ENCODE measurements at regions not wholly inside any gene's neighbourhood (a gene's known extent, or its start where the extent isn't known, plus 50 kb on each side); places are given as distances from the start of the nearest gene placed in this dataset.
A peak's percentile ranks its signal among the peaks of the same experiment; 100 is the strongest.
"Not testable (repeated sequence)": the region's sequence is repeated elsewhere in the genome, so short reads cannot be mapped to it uniquely, and the experiment has no call there.

- peaks cover 10% of the 10 kb centered on the region for H3K27me3 Mint-ChIP-seq
- H3K4me3 Mint-ChIP-seq: no peak overlapping the region
- H3K36me3 Mint-ChIP-seq: no peaks in the 10 kb centered on the region
- no peaks in the 10 kb centered on the region for H3K9me3 Mint-ChIP-seq (ENCODE audit: low read depth)
- no peaks in the 10 kb centered on the region for H3K4me1 Mint-ChIP-seq (ENCODE audit: low read depth)
- H3K27ac Mint-ChIP-seq: no peak overlapping the region
Measured at GRCh38 chr20:41715526-41715925, 97.3 kb upstream of the CHD6 start.

- Mint-ChIP-seq H3K36me3 (no peaks in the 10 kb centered on the region), H3K9me3 (ENCODE audit: low read depth) (no peaks in the 10 kb centered on the region), H3K4me3 (no peak overlapping the region), H3K27ac (no peak overlapping the region), H3K27me3 (peaks cover 10% of the 10 kb centered on the region), H3K4me1 (ENCODE audit: low read depth) (no peaks in the 10 kb centered on the region)
Measured at GRCh38 chr20:41714030-41714429, 95.9 kb upstream of the CHD6 start.

- Mint-ChIP-seq H3K27ac (no peak overlapping the region), H3K27me3 (no peaks in the 10 kb centered on the region), H3K36me3 (no peaks in the 10 kb centered on the region), H3K4me1 (ENCODE audit: low read depth) (no peaks in the 10 kb centered on the region), H3K4me3 (no peak overlapping the region), H3K9me3 (ENCODE audit: low read depth) (no peaks in the 10 kb centered on the region)
Measured at GRCh38 chr20:41704896-41705295, 86.7 kb upstream of the CHD6 start.

GRCh38 chr20:41702647-41703046 is 84.5 kb upstream of the CHD6 start:
- no peak overlapping the region for H3K4me3 Mint-ChIP-seq
- H3K9me3 Mint-ChIP-seq (ENCODE audit: low read depth): no peaks in the 10 kb centered on the region

GRCh38 chr20:41701588-41702348 is 83.6 kb upstream of the CHD6 start:
- Mint-ChIP-seq H3K27ac (no peak overlapping the region), H3K4me3 (no peak overlapping the region), H3K36me3 (no peaks in the 10 kb centered on the region), H3K4me1 (ENCODE audit: low read depth) (peaks cover 3% of the 10 kb centered on the region), H3K27me3 (peaks cover 4% of the 10 kb centered on the region), H3K9me3 (ENCODE audit: low read depth) (no peaks in the 10 kb centered on the region)

More at GRCh38 chr20:41702647-41703046, 84.5 kb upstream of the CHD6 start:
- Mint-ChIP-seq H3K27ac (no peak overlapping the region), H3K4me1 (ENCODE audit: low read depth) (peaks cover 1% of the 10 kb centered on the region), H3K36me3 (no peaks in the 10 kb centered on the region), H3K27me3 (peaks cover 3% of the 10 kb centered on the region)

GRCh38 chr20:41699673-41700072 is 81.5 kb upstream of the CHD6 start:
- H3K27me3 Mint-ChIP-seq: not testable (repeated sequence)

GRCh38 chr20:41697861-41698559 is 79.8 kb upstream of the CHD6 start:
- Mint-ChIP-seq H3K27ac (peak overlapping the region; percentile 25), H3K4me1 (ENCODE audit: low read depth) (peaks cover 15% of the 10 kb centered on the region), H3K4me3 (no peak overlapping the region), H3K27me3 (peaks cover 5% of the 10 kb centered on the region), H3K36me3 (no peaks in the 10 kb centered on the region), H3K9me3 (ENCODE audit: low read depth) (no peaks in the 10 kb centered on the region)

More at GRCh38 chr20:41699673-41700072, 81.5 kb upstream of the CHD6 start:
- H3K9me3 Mint-ChIP-seq (ENCODE audit: low read depth); H3K4me1 Mint-ChIP-seq (ENCODE audit: low read depth); H3K27ac Mint-ChIP-seq; H3K36me3 Mint-ChIP-seq; H3K4me3 Mint-ChIP-seq: not testable (repeated sequence)

GRCh38 chr20:41696428-41696827 is 78.3 kb upstream of the CHD6 start:
- Mint-ChIP-seq H3K27ac (no peak overlapping the region), H3K4me1 (ENCODE audit: low read depth) (peaks cover 20% of the 10 kb centered on the region), H3K27me3 (peaks cover 5% of the 10 kb centered on the region), H3K4me3 (no peak overlapping the region), H3K9me3 (ENCODE audit: low read depth) (no peaks in the 10 kb centered on the region), H3K36me3 (no peaks in the 10 kb centered on the region)

GRCh38 chr20:41694796-41695195 is 76.6 kb upstream of the CHD6 start:
- peak overlapping the region; percentile 80 for H3K4me3 Mint-ChIP-seq
- H3K4me1 Mint-ChIP-seq (ENCODE audit: low read depth): peaks cover 20% of the 10 kb centered on the region
- H3K27me3 Mint-ChIP-seq: peaks cover 6% of the 10 kb centered on the region
- H3K27ac Mint-ChIP-seq: peak overlapping the region; percentile 71
- H3K36me3 Mint-ChIP-seq: no peaks in the 10 kb centered on the region
- H3K9me3 Mint-ChIP-seq (ENCODE audit: low read depth): no peaks in the 10 kb centered on the region

GRCh38 chr20:41693136-41693979 is 75.2 kb upstream of the CHD6 start:
- Mint-ChIP-seq H3K4me3 (peak overlapping the region; percentile 98), H3K9me3 (ENCODE audit: low read depth) (no peaks in the 10 kb centered on the region), H3K27ac (peak overlapping the region; percentile 98), H3K36me3 (no peaks in the 10 kb centered on the region), H3K4me1 (ENCODE audit: low read depth) (peaks cover 20% of the 10 kb centered on the region), H3K27me3 (peaks cover 9% of the 10 kb centered on the region)

- Mint-ChIP-seq H3K27ac (peak overlapping the region; percentile 98), H3K27me3 (peaks cover 6% of the 10 kb centered on the region), H3K4me3 (peak overlapping the region; percentile 98), H3K9me3 (ENCODE audit: low read depth) (no peaks in the 10 kb centered on the region), H3K36me3 (no peaks in the 10 kb centered on the region), H3K4me1 (ENCODE audit: low read depth) (peaks cover 19% of the 10 kb centered on the region)
Measured at GRCh38 chr20:41692479-41693135, 74.4 kb upstream of the CHD6 start.

GRCh38 chr20:41691443-41691842 is 73.3 kb upstream of the CHD6 start:
- Mint-ChIP-seq H3K4me1 (ENCODE audit: low read depth) (peaks cover 17% of the 10 kb centered on the region), H3K27me3 (peaks cover 7% of the 10 kb centered on the region), H3K36me3 (no peaks in the 10 kb centered on the region), H3K27ac (no peak overlapping the region), H3K9me3 (ENCODE audit: low read depth) (no peaks in the 10 kb centered on the region), H3K4me3 (peak overlapping the region; percentile 17)

- H3K27me3 Mint-ChIP-seq: peaks cover 10% of the 10 kb centered on the region
- no peaks in the 10 kb centered on the region for H3K36me3 Mint-ChIP-seq
- no peak overlapping the region for H3K27ac Mint-ChIP-seq
- H3K4me1 Mint-ChIP-seq (ENCODE audit: low read depth): peaks cover 17% of the 10 kb centered on the region
- no peak overlapping the region for H3K4me3 Mint-ChIP-seq
- no peaks in the 10 kb centered on the region for H3K9me3 Mint-ChIP-seq (ENCODE audit: low read depth)
Measured at GRCh38 chr20:41690702-41691101, 72.5 kb upstream of the CHD6 start.

GRCh38 chr20:41686961-41687360 is 68.8 kb upstream of the CHD6 start:
- no peak overlapping the region for H3K4me3 Mint-ChIP-seq
- no peaks in the 10 kb centered on the region for H3K4me1 Mint-ChIP-seq (ENCODE audit: low read depth)
- no peaks in the 10 kb centered on the region for H3K36me3 Mint-ChIP-seq

More at GRCh38 chr20:41686961-41687360, 68.8 kb upstream of the CHD6 start:
- peaks cover 9% of the 10 kb centered on the region for H3K27me3 Mint-ChIP-seq
- no peaks in the 10 kb centered on the region for H3K9me3 Mint-ChIP-seq (ENCODE audit: low read depth)
- no peak overlapping the region for H3K27ac Mint-ChIP-seq

All from activated naive CD8-positive, alpha-beta T cell (primary cell).